SW480 (cell line): ENCODE measurements at regions not wholly inside any gene's neighbourhood (a gene's known extent, or its start where the extent isn't known, plus 50 kb on each side); places are given as distances from the start of the nearest gene placed in this dataset.

Source experiments
- DNase-seq: peaks from one replicate; pipeline ENCODE4 v3.0.0-alpha.2; 2016; ENCODE audit warnings: low spot score

DNA sequence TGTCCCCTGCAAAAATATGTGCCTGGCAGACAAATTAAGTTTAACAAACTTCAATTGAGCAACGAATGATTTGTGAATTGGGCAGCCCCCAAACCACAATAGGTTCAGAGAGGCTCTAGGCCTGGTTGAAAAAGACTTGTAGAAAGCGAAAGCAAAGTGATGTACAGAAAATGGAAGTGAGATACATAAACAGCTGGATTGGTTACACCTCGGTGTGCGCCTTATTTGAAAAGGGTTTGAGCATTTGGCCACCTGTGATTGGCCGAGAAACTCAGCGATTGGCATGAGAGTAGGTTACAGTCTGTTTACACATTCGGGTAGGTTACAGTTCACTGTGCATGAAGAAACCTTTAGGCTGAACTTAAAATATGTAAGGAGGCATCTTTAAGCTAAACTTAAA lies 136.9 kb downstream of the CD83 start:
- DNase-seq, result no peak

DNA sequence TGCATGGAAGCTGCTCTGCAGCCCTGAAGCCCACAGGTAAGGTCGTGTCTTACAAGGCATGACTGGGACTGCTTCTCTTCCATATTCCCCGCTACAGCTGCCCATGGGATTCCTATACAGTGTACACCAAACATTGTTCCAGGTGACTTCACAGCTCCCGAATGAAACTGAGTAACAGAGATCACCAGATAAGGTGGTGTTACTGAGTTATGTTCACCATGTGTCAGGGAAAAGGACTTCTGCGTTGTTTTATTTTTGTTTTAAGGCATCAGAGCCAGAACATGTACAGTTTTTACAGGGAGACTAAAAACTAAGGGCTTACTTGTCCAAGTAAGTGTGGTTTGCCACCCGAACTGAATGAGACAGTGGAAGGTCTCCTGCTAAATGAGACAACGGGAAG lies 138.3 kb downstream of the CD83 start:
- no peak for DNase-seq

DNA sequence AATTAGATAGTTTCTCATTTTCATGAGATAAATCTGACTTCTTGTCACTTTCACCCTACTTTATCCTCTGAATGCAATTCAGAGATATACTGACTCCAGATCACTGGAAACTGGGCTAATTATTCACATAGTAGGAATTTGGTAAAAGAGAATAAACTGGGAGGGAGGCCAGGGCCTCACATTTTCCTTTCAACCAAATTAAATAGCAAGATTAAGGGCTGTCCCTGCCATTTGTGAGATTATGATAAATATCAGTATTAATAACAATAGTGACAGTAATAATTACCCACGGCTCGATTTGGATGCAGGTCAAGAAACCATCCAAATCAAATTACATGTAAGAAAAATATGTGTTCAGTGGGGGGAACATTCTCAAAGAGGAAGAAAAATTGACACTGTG lies 140.5 kb downstream of the CD83 start:
- no peak for DNase-seq

DNA sequence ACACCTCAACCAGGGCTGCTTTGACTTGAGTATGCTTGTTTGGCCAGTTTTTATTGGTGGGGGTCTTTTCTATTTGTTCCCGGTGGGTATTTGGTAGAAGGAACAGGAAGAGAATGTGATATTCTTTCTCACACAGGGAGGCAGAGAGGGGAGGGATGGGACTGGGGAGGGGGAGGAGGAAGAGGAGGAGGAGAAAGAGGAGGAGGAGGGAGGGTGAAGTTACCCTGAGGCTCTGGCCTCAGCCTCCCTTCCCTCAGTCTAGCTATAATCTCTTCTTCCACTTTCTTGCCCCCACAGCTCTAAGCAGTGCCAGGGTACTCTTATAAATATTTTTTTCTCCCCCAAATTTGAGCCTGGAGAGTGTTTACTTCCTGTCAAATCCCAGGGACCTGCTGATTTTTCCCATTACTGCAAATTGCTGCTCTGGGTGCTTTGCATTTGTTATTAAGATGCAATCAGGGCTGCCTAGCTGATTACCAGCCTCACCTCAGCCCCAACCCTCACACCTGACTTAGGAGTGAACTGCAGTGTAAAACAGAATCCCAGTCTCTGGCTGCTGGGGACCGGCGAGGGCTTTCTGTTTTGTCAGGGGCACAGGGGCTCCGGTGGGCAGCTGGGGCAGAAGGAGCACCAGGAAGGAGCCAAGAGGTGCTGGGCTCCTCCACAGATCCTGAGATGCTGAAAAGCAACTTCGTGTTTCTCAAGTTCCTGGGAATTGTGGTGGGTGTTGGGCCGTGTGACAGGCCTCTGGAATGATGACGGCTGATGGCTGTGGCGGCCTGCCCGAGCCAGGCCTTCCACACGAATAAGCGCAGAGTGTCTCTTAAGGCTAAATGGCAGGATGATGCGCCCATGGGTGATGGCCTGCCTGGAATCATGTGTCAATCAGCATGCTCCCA lies 141.4 kb downstream of the CD83 start:
- no peak for DNase-seq

DNA sequence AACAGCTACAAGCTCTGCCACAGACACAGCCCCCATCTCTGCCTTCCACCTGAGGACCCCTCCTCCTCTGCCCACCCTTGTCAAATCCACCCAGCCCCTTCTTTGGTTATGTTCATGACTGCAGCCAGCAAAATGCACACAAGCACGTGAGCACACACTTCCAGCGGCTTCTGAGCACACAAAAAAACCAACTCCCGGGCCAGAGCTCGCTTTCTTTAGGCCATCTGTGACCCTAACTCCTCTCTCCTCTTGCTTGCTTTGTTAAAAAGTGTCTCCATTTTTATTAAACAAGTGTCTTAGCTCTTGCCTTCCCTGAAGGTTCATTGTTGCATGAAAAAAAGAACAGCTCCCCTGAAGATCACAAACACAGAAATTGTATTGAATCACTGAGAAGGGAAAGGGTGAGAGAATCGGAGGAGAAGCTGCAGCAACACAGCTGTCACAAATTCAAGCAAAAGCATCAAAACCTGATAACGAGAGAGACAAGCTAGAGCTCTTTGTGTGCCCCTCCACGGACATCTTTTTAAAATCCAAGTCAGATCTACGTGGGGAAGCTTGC lies 142.1 kb downstream of the CD83 start:
- no peak for DNase-seq

DNA sequence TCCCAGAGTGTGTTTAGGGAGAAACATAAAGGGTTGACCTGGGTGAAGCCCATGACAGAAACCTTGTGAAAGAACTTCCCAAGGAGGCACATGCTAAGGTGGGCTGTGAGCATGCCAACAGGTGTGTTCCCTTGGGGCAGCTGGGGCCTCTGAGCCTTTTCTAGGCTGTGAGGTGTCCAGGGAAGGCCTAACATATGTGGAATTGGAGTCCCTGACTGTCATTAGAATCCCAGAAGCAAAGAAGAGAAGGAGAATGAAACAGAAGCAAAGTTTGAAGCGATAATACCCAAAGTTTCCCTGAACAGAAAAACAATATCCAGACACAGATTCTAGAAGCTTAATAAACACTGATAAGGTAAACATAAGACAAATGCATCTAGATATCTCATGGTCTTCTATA lies 143.3 kb downstream of the CD83 start:
- no peak for DNase-seq

DNA sequence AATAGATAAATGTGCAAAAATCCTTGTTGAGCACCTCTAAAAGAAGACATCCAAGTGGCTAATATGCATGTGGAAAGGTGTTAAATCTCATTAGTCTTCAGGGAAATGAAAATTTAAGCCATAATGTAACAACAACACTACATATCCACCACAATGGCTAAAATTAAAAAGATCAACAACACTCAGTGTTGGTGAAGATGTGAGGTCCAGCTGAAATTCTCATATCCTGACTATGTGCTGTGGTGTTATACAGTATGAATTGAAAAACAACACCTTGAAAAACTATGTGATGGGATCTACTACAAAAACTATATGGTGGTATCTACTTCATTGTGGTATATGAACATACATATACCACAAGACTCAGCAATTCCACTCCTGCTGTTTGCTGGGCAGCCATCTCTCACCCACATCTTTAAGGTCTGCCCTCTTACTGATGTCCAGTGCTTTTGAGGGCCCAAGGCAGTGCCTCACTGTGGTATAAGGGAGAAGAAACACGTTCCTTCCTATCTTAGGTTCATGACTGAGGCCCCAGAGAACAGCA lies 146.4 kb downstream of the CD83 start:
- DNase-seq, result no peak

DNA sequence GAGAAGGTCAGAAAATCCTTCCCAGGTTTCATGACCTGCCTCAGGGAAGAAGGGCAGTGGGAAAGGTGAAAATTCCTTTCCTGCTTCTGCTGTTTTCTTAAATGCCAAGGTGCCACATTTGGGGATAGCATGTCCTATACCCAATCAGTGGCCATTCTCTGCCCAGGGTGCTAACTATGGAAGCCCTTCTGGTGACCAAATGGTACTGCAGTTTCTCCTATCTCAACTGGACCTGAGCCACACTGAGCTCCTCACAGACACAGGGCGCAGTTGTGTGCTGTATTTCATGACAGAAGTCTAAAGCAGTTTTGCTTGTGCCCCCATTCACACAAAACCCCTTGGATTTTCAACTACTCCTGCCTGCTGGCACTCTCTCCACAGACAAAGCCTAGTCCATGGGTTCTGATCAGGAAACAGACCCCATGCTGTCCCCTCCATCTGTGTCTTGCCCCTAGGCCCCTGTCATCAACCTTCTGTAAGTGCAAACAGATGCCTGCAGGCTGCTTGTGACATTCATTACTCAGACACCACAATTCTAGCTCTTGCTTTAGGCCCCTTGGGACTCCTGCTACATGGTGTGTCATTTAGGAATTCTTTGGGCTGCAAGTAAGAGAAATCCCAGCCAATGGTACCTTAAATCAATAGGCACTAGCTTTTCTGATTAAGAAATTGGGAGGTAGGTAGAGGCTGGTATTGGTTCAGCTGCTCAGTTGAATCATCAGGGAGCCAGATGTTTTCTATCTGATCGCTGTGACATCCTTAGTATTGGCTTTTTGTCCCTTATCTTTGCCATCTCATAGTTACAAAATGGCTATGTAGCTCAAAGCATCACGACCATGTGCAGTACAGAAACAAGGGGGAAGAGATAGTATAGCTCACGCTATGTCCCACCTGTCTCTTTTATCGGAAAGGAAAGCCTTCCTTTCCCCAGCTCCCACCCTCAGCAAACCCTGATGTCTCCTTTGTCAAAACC lies 147.8 kb downstream of the CD83 start:
- DNase-seq, result no peak

DNA sequence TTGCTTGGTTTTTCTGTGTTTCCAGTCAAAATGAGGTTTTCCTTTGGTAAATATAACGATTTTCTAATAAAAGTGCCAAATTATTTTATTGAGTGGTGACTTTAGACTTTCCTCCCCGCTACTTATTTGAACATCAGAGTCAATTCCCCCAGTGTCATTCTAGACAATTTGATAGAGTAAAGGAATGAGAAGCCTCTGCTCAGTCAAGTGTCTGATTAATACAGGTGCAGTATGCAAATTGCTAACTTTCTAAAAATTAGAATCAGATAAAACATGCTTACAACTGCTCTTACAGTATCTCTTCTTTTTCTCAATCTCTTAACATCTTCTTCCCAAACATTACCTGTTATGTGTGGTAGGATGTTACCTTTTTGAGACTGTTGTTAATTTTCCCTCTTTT lies 148.7 kb downstream of the CD83 start:
- no peak for DNase-seq

DNA sequence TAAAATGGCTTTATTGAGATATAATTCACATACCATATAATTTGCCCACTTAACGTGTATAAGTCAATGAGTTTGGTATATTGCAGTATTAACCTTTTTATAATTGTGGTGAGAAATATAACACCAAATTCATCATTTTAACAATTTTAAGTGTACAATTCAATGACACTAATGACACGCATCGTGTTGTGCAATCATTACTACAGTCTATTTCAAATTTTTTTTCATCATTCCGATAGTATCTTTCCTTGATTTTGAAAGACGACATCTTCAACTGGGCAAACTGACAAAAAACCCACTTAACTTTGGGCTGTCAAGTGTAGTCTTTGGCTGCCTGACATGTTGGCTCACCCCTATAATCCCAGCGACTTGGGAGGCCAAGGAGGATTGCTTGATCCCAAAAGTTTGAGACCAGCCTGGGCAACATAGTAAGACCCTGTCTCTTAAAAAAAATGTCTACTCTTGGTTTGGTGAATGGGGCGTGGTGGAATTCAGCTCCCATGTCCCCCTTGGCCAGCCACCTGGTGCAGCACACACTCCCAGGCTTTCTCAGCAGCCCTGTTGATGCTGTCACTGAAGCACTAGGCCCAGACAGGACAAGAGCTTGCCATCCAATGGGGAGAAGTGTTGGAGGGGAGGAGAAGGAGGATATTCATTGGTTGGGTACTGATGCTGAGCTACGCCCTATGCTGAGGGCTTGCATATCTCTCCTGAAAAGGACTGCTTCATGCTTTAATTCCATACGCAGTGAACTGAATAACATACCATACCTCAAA lies 150.5 kb downstream of the CD83 start:
- DNase-seq, result no peak

DNA sequence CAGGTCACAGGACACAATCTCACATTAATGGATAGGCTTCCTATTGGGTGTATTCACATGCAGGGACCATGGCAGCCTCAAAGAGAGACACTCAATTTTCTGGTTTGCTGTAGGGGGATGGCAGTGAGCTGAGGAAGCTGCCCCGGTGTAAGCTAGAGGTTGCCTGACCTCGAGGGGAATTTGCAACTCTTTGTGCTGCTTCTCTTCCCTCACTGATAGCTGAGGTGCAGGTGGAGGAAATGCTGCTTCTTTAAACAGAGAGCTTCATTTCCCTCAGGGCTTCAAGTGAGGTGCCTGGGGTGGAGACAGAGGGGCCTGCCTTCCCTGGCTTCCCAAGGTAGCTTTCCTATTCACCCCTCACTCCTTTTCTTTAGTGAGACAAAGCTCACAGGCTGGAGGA lies 151.9 kb downstream of the CD83 start:
- no peak for DNase-seq

DNA sequence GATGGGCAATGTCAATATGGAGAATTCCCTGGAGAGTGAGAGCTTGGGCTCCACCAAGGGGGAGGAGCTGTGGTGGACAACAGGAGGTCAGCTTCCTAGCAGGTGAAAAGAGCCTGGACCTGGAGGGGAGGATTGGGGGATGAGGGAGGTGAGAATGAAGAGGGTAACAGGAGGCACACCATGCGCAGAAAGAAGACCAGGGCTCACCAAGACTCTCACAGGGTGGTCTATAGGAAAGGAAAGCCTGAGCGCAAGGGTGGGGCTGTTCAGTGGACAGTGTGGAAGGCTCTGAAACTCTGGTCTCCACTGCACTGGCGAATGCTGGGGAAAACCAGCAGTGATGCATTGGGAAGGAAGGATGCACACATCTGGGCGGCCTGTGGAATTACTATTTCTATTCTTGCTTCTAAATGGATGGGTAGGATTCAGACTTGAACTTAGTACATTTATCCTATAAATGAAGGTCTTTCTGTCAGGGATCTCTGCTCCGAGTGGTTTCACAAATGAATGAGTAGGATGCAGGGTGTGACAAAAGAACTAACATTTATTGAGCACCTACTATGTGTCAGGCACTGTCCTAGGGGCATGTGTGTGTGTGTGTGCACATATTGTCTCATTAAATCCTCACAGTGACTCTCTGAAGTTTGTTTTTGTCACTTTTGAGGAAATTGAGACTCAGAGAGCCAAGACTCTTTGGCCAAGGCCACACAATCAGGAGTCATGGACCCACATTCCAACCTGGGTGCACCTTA lies 152.7 kb downstream of the CD83 start:
- DNase-seq, result no peak

DNA sequence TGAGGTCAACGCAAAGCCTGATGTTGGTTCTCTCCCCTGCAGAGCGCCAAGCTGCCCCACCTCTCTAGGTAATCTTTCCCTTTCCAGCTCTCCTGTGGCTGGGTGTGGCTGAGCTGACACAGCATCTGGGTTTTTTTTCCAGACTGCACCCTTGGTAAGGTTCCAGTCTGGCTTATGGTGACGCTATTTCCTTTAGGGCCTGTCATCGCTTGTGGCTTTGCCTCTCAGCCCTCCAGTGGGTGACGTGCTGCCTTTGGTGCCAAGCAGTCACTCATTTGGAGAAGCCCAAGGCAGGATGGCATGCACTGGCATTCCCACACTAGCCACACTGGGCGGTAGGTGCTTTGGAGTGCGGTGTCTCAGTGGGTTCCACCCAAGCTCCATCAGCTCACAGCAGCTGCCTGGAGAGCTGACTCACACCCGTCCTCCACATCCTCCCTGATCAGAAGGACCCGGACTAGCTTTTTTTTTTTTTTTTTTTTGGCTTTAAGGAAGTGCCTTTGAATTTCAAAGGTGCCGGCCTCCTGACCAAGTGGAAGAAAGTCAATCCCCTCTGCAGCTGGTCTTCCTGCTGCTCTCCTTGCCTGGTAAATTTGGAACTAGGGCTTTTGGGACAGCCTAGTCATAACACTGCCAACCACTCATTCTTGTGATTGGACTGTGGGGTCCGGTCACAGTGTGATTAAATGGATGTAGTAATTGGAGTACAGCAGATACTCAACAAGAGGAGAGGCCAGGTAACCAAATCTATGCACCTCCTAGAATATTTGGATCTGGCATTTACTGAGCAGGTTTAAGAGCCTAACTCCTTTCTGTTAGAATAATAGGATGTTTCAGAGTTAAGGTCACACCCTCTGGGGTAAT lies 153.6 kb downstream of the CD83 start:
- DNase-seq, result peak; percentile 97

DNA sequence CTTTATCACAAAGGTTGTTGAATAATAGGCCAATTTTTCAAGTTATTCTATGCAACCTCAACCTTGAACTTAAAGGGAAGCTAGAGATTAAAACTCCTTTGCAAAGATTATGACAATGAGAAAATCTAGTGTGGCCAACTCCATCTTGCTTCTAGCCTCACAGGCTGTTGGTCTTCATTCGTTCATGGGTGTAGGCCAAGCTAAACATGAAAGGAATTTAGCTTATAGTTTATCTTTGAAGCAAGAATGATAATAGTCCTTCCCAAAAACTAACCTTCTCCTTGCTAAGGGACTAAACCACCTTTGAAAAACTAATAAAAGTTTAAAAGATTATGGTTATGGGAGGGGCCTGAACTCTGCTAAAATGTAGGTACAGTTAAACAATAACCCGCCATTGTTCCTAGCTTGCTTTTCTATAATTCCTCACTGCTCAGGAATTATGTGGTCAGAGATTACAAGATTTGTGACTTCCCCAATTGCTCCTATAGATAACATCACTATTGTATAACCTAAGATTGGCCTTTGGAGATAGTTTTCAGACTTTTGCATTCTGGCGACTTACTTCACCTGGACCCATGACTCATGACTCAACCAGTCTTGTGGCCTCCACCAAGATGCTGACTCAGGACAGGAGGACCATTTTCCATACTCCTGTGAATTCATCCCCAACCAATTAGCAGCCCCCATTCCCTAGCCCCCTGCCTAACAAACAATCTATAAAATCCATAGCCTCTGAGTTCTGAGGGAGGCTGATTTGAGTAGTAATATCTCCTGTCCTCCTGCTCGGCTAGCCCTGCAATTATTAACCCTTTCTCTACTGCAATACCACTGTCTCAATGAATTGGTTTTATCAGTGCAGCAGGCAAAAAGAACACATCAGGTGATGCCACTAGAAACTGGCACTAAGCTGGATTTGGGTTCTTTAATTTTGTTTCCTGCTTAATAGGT lies 154.5 kb downstream of the CD83 start:
- peak; percentile 59 for DNase-seq

DNA sequence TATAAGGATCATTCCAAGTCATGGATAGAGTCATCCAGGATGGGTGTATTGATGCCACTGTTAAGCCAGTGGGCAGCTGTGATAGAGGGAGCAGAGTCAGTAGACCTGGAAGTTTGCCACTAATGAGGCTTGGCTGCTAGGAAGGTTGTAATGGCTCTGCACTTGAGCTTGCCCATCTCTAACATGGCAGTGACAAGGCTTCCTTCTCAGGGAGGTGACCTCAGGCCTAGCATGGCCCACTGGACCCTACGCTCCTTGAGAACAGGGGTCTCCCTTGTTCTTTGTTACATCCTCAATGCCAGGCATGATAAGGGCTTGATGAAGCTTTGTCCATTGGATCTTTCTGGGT lies 155.1 kb downstream of the CD83 start:
- no peak for DNase-seq

DNA sequence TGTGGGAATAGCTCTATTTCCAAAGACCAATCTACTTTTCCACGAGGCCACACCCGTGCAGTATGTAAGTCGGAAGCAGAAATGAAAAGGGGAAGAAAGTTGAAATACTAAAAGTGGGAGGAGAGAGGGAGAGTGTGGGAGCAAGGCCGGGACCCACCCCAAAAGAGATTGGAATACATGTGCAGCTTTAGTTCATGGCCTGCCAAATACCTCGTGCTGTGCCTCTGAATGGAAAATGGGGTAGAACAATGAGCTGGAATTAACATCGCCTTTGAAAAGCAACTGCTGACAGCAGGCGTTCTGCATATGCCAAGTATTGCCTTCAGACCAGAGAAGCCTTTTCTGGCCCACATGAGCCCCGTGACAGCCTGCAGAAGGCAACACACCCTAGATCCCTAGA lies 155.6 kb downstream of the CD83 start:
- no peak for DNase-seq

DNA sequence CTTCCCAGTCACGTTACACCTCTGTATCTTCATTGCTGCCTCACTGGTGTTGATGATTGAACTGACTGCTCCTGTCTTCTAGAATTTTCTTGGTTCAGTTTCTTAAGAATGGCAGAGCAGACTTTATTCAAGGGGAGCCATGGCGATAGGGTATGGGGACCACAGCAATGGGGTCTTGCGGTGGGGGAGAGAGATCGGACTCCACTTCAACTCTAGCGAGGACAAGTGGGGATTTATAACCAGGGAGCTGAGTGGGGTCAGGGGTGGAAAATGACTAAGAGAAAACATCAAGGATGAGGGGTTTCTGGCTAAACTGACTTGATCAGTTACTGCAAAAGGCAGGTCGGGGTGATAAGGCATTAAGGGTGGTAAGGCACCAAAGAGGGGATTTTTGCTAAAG lies 156.4 kb downstream of the CD83 start:
- no peak for DNase-seq

DNA sequence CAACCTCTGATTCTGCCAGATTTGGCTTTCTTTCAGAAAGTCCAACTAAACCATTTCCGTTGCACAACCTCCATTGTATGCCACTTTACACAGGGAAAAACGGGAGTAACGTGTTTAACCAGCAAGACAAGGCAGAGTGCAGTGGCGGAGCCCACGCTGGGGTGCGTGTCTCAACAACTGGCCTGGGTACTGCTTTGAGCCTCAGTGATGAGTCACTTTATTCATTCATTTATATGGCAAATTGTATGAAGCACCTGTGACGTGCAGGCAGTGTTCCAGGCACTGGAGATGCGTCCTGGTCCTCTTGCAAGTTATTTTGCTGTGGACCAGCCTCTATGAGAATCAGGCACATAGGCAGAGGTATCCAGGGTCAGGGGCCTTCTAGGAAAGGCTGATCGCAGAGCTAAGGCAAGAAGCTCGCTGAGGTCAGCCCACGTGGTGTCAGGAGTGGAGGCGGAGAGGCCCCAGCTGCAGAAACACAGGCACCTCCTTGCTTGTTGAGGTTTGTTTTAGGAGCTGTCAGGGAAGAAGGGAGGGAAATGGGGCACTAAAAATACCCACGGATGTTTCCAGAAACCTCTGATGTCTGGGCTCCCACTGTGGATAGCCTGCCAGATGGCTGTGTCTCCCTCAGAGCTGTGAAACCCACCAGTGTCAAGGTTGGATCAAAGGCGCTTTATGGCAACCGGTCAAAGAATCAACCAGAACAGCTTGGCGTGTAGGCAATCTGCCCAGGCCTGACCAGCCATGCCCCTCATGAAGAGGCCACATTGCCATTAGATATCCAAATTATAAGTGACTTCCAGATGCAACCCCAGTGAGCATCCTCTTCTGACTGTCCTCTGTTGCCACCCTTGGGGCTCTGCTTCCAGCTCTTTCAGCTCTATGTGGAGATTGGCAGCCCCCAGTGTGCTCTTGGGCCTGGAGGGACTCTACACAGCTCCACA lies 157.2 kb downstream of the CD83 start:
- no peak for DNase-seq
